Omental fat pad (tissue), 3 donors: ENCODE measurements at regions not wholly inside any gene's neighbourhood (a gene's known extent, or its start where the extent isn't known, plus 50 kb on each side); places are given as distances from the start of the nearest gene placed in this dataset.
A peak's percentile ranks its signal among the peaks of the same experiment; 100 is the strongest.

ENCODE experiments used
- ATAC-seq: fragments of 150-250 bp; one replicate; pipeline ENCODE4 v1.9.1; 2016; ENCODE audit warnings: mild to moderate bottlenecking, moderate library complexity; ENCODE audit not compliant: low FRiP score
- DNase-seq: peaks from one replicate; pipeline ENCODE4 v3.0.0-alpha.2; 2019; ENCODE audit warnings: low spot score
- CTCF ChIP-seq, 3 donors: fragments of 450-650 bp; IDR thresholded peaks; one replicate each; pipeline ENCODE4 v1.5.1; 2016 to 2017; ENCODE audit warnings: antibody characterized with exemption in 3 of 3, mild to moderate bottlenecking in 3 of 3, moderate library complexity in 2 of 3

DNA sequence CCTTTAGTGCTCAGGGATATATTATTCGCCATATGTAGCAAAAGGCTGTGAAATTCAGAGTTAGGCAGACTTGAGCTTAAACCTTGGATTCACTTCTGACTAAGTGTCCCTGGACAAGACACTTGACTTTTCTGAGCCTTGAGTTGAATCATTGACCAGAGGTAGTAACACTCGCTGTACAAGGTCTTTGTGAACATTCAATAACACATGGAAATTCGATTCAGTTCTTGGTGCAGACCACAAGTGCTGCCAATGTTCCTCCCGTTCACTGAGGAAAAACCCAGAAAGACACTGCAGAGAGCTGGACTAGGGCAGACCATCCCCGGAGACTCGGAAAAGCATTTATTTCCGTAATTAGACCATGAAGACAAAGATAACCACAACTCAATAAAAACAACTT, 901.4 kb downstream of the AACS start:
- TF ChIP-seq CTCF (IDR thresholded peaks at IDR 0.05) = no peak
- no peak for ATAC-seq
- DNase-seq = no peak

GRCh38 chr12:125968413-125968812, 903.2 kb downstream of the AACS start:
- TF ChIP-seq CTCF (IDR thresholded peaks at IDR 0.05) = no peak
- ATAC-seq (no peak), DNase-seq (no peak)

GRCh38 chr12:125971981-125972380, 906.7 kb downstream of the AACS start:
- ATAC-seq (no peak), DNase-seq (no peak)
- no peak for TF ChIP-seq CTCF (IDR thresholded peaks at IDR 0.05)

GRCh38 chr12:125978286-125978685, 913.1 kb downstream of the AACS start:
- TF ChIP-seq CTCF (IDR thresholded peaks at IDR 0.05) = no peak
- ATAC-seq = no peak

DNA sequence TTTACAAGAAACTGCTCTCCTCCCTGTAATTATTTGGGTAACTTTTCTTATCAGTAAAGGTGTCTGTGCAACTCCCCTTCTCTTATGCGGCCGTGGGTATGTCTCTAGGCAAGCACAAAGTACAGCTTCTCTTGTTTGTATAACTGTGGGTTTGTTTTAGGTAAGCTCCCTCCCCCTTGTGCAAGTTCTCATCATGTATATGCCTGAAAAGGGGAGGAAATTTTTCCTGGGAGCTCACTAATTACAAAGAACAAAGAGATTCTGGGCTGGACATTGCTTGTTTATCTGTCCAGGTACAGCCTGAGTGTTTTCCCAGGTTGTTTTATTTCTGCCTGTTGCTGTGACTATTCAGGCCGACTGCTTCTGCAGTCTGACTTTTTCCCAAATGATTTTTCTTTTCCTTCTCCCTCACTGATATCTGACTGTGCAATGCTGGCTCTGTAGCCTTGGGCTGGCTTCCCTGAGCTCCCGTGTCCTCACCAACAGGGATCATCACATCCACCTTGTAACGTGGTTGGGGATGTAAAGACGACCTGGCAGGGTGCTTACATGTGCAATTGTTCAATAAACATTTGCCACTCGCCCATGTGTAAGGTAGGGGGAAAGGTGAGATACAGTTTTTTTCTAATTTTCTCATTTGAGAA, 916.5 kb downstream of the AACS start:
- no peak for TF ChIP-seq CTCF (IDR thresholded peaks at IDR 0.05)
- DNase-seq (no peak), ATAC-seq (no peak)

More at GRCh38 chr12:125978286-125978685, 913.1 kb downstream of the AACS start:
- no peak for DNase-seq

DNA sequence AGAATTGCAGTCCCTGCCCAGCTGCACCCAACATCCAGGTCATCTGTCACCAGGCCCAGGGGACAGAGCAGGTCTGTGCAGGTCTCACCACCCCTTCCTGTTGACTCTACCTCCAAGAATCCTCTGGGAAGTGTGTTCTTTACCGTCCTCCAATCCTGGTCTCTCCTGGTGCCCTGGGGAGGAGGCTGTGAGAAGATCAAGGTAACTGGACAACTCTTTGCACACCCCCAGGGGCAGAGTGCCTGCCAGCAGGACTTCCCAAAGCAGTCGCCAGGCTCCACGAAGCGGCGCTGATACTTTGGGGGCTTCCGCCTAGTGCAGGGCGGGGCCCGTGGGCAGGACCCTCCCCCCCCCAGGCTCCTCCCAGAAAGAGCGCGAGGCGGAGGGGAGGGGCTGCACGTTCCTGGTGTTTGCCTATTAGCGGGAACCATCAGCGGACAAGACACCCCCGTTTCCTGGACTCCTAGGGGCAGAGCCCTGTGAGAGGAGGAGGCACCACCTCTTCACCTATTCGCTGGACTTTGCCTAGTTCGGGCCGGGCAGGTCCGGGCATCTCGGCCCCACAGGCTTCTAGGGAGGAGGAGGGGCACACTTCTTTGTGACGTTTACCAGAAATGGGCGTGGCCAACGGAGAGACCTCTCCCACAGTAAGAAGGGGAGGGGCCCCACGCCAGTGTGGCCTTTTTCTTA, 918.0 kb downstream of the AACS start:
- no peak for TF ChIP-seq CTCF (IDR thresholded peaks at IDR 0.05)
- DNase-seq = peak; percentile 44
- peak; percentile 97 for ATAC-seq
